Sigmoid colon (tissue), 4 donors: ENCODE measurements at regions not wholly inside any gene's neighbourhood (a gene's known extent, or its start where the extent isn't known, plus 50 kb on each side); places are given as distances from the start of the nearest gene placed in this dataset.

Source experiments
- CTCF ChIP-seq, 4 experiments: fragments of 450-650 bp in 3 of 4; fragments of 200-600 bp in 1 of 4; IDR thresholded peaks; one replicate each; pipeline ENCODE4 v1.5.1; 2016 to 2019; ENCODE audit warnings: antibody characterized with exemption in 4 of 4, mild to moderate bottlenecking in 3 of 4, moderate library complexity in 2 of 4
- EP300 ChIP-seq, 4 donors: sonication (generic); formaldehyde crosslinking; IDR thresholded peaks; one replicate each; pipeline ENCODE4 v1.6.1; 2017; ENCODE audit warnings: antibody characterized with exemption in 4 of 4
- POLR2A ChIP-seq, 2 donors: fragments of 450-650 bp; IDR thresholded peaks; one replicate each; pipeline ENCODE4 v1.6.1; 2016; ENCODE audit warnings: antibody characterized with exemption in 2 of 2, mild to moderate bottlenecking in 2 of 2, moderate library complexity in 2 of 2

- TF ChIP-seq CTCF (IDR thresholded peaks at IDR 0.05) (no peak), POLR2A (IDR thresholded peaks at IDR 0.05) (no peak), EP300 (IDR thresholded peaks at IDR 0.05) (no peak)
Observed at GRCh38 chr5:116724971-116725370, 150.3 kb upstream of the SEMA6A start.
